COLO829 (cell line): ENCODE measurements at regions not wholly inside any gene's neighbourhood (a gene's known extent, or its start where the extent isn't known, plus 50 kb on each side); places are given as distances from the start of the nearest gene placed in this dataset.
"Not testable (repeated sequence)": the region's sequence is repeated elsewhere in the genome, so short reads cannot be mapped to it uniquely, and the experiment has no call there.

ENCODE experiments used
- DNase-seq: peaks from one replicate; pipeline ENCODE4 v3.0.0; 2012; ENCODE audit warnings: low spot score

GRCh38 chr10:109729895-109730294, 193.4 kb downstream of the XPNPEP1 start:
- not testable (repeated sequence) for DNase-seq

- no peak for DNase-seq
Observed at GRCh38 chr10:109727436-109727835, 195.9 kb downstream of the XPNPEP1 start.

GRCh38 chr10:109726473-109726872, 196.8 kb downstream of the XPNPEP1 start:
- no peak for DNase-seq

DNA sequence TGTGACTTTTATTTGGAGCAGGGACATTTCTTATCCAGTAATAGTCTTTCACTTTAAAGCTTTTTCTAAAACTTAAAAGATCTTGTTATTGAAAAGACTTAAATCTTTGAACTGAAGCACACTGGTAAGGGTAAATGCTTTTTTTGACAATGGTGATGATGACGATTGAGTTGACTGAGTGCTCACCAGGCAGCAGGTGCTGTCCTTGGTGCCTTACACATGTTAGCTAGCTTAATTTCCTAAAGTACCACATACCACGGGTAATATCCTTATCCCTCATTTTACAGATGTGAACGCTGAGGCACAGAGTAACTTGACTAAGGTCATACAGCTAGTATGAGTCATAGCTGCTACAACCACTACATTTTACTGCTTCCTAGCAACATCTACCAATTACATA, 200.0 kb downstream of the XPNPEP1 start:
- no peak for DNase-seq

GRCh38 chr10:109721453-109722064, 201.8 kb downstream of the XPNPEP1 start:
- DNase-seq: no peak

DNA sequence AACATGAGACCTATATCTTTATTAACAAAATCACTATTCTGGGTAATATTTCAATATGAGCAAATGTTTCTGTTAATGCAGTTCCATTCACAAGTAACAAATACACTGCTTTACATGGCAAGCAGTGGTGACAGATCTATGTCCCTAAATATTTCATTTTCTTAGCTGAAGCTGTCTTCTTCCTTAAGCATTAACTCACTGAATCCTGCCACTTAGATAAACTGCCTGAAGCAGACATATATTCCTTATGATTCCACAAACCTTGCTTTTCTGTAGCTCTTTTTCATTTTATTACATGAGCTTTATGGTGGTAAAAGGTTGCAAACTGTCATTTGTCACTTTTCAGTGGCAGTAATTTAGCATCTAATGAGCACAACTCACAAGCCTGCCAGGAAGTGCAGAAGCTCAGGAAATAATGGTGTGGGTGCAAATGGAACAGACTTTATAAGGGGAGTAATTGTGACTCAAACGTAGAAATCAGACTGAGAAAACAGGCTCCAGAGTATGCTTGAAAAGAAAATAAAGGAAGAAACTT, 217.2 kb downstream of the XPNPEP1 start:
- DNase-seq: no peak

DNA sequence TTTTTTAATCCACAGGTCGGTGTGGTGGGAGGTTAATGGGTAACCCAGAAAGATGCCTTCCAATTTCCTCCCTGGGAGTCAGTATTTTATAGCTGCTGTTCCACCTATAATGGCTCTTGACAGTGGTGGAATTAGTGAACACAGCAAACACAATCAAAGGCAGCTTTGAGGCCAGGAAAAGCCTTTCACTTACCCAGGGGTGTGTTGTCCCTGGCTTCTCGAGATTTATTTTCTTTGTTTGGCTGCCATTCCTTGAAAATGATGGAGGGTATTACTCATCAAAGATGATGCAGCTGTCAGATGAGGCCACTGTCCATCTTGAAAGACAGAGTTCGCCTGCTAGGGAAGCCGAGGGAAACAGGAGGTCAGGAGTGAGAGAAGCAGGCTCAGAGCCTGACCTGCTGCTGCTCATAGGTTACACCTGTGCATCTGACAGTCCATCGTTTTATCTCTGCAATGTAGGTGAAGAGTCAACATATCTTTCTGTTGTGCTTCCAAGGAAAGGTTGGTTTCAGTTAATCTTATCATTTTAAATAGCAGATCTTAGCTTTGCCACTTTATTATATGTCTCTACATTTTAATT, 221.6 kb downstream of the XPNPEP1 start:
- DNase-seq: peak; percentile 10

DNA sequence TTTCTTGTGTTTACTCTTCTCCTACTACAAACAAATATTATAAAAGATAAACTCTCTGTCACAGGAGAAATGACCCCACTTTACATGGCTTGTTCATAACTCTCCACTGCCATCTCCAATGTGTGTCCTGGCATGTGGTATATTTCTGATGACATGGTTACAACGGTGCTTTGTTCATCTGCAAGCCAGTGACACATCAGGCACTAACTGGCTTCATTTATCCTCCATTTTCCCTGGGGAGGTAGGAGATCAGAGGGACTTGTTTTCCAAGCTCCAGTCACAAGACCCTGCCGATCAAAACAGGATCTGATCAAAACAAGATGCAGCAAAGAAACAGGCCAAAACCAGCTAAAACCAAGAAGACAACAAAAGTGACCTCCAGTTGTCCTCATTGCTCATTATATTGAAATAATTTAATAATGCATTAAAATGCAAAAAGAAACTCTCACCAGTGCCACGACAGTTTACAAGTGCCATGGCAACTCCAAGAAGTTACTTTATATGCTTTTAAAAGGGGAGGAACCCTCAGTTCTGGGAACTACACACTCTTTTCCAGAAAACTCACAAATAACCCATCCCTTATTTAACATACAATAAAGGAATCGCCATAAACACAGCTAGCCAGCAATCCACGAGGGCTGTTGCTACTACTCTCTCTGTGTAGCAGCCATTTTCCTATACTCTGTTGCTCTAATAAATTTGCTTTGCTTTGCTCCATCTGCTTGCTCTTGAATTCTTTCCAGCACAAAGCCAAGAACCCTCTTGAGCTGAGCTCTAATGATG, 224.2 kb downstream of the XPNPEP1 start:
- peak; percentile 38 for DNase-seq

GRCh38 chr10:109698086-109698485, 225.2 kb downstream of the XPNPEP1 start:
- DNase-seq: no peak

- DNase-seq: no peak
Observed at GRCh38 chr10:109696981-109697775, 226.1 kb downstream of the XPNPEP1 start.

- DNase-seq: no peak
Observed at GRCh38 chr10:109696462-109696861, 226.8 kb downstream of the XPNPEP1 start.

GRCh38 chr10:109695988-109696387, 227.3 kb downstream of the XPNPEP1 start:
- no peak for DNase-seq

GRCh38 chr10:109689785-109690184, 233.5 kb downstream of the XPNPEP1 start:
- DNase-seq: no peak

DNA sequence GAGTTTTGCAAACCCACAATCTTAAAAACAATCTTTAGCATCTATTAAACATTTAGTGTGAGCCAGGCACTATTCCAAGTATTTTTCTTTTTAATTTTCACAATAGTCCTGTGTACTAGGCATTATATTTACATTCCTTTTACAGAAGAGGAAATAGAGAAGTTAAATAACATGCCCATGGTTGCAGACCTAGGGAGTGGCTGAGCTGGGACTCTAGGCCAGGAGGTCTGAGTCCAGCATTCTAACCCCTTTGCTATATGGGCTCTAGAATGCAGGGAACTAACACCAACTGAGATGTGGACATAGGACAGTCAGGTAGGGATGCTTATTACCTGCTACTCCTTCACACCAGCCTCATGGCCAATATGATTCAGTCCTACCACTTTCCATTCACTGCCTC, 243.8 kb downstream of the XPNPEP1 start:
- no peak for DNase-seq

DNA sequence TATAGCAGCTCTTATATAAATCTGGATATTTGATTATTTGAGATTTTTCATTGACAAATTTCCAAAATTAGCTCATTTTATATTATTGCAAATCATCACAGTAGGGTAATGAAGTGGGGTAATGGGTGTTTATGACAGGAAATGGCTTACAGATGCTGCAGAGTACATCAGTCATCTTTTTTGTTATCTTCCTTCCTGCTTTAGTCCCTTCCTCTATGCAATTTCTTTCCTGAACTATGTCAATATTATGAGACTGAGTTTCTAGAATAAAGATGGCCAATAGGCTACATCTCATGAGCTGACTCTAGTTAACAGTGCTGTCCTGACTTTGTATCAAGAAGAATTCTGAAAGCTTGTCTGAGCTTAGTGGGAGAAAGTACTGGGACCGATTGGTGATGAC, 244.5 kb downstream of the XPNPEP1 start:
- no peak for DNase-seq

DNA sequence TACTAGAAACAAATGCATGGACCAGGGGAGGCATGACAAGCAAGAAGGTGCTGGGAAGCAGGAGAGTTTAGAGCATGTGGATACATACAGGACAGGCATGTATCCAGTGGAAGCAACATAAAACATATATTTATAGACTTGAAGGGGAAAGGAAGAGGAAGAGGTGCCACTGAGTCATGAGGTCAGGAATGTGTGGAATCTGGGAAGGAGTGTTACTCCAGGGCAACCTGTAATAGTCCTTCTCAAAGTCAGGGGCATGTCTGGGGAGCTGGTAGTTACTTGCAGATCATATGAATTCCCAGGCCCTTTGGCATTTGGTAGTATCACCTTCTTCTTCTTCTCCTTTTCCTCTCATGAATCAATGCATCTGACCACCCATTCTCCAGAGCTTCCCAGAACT, 246.6 kb downstream of the XPNPEP1 start:
- no peak for DNase-seq

DNA sequence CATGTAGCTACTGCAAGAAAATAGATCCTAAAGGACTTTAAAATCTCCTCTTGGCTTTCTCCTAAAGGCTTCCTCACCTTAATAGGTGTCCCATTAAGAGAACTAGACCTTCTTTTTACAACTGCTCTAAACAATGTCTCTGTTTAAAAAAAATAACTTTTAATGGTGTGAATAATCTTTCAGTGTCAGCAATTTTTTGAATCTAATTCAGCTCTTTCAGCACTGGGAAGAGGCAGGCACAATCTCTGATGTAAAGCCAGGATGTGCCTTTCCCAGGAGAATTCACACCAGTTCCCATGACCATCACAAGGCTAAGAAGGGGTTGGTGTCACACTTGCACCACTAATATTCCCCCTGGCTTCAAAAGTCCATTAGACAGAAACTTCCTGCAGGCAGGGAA, 254.6 kb downstream of the XPNPEP1 start:
- no peak for DNase-seq

DNA sequence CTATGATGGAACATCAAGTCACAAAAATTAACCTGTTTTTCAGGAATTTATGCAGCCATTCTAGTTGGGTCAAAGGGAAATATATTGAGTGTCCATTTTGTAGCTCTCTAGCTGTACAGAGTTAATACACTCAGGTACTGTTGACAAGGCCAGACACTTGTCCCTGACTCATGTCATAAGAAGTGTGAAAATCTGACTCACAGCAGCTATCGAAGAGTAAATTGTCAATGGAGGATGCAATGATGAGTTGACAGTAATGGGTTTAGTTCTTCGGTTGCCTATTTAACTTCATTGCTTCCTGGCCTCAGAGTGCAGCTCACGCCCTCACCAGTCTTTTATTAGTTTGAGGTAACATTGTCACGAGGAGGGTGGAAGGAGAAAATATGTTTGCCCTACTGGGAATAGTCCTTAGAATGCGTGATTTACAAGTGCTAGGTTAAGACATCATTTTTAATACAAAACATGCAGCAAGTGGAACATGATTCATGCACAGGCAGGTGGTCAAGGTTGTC, 255.1 kb downstream of the XPNPEP1 start:
- no peak for DNase-seq

DNA sequence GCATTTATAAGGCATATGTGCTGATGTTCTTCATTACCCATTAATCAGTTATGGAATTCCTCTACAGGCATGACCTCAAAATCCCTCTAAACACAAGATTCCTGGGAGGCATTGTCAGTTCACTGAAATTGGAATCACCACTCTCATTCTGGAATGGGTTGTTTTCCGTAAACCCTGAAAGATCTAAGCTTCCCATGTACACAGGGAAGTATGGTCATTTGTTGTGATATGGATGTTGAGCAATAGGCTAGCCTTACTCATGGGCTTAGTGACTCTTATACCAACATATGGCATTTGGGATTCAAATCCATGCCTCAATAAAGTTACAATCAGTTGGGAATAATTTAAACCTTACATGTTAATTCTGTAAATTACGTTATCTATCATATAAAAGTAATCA, 258.0 kb downstream of the XPNPEP1 start:
- DNase-seq: no peak

- DNase-seq: no peak
Observed at GRCh38 chr10:109664554-109664953, 258.8 kb downstream of the XPNPEP1 start.

DNA sequence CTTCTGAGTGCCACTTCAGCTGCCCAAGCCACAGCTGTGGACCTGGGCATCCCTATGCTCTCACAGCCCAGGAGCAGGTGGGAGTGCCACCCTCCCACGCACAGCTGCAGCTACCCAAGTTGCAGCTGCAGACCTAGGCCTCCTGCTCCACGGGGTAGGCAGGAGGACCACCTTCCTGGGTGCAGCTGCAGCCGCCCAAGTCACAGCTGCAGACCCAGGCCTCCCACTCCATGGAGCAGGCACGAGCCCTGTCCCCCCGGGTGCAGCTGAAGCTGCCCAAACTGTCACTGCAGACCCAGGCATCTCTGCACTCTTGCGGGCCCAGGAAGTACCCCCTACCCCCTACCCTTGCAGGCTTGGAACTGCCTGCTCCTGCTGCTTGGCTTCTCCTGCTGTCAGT, 260.2 kb downstream of the XPNPEP1 start:
- no peak for DNase-seq

GRCh38 chr10:109652612-109653011, 270.7 kb downstream of the XPNPEP1 start:
- not testable (repeated sequence) for DNase-seq
